GM18907 (cell line): ENCODE measurements at regions not wholly inside any gene's neighbourhood (a gene's known extent, or its start where the extent isn't known, plus 50 kb on each side); places are given as distances from the start of the nearest gene placed in this dataset.
A peak's percentile ranks its signal among the peaks of the same experiment; 100 is the strongest.

Experiments used
- ATAC-seq: cut with Tn5 transposase; IDR thresholded peaks from one replicate; pipeline ENCODE4 v1.9.1; 2021; ENCODE audit warnings: mild to moderate bottlenecking, moderate library complexity; ENCODE audit not compliant: unreplicated experiment

DNA sequence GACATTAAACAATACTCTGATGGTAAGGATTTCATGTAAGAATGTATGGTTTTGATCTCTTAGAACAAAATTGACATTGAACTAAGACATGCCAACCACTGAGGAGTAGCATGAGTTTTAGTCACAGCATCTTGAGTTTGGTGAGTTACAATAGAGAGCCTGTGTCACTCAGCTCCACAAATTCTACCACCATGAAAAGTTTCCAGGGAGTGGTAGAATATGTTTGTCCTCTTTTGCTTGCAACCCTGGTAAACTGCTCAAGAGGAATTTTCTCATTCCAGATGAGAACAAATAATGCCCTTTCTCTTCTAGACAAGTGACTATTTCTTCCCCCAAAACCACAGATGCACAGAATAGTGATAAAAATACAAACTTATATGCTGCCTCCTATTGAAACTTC is 502.0 kb upstream of the VRK2 start:
- no peak for ATAC-seq

- ATAC-seq, result no peak
Measured at GRCh38 chr2:57546478-57546877, 500.1 kb upstream of the VRK2 start.

DNA sequence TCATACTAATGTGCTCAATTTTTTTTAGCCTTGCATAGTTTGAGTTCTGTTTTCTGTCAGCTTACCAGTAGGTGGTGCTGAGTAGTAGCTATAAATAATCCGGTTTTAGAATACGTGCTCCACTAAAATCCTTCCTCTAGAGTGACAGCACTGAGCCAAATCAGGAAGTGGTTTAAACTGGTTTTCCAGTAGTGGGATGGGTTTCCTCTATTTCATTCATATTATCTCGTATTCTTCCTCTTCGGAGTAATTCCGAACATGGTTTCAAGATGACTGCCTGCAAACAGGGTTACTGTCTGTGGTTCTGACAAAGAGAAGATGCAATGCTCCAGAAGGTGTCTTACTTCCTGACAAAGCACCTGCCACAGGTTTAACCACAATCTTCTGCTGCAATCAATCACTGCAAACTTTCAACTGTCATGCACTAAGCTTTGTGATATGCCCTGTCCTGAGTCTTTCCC is 496.9 kb upstream of the VRK2 start:
- ATAC-seq, result peak; percentile 68

DNA sequence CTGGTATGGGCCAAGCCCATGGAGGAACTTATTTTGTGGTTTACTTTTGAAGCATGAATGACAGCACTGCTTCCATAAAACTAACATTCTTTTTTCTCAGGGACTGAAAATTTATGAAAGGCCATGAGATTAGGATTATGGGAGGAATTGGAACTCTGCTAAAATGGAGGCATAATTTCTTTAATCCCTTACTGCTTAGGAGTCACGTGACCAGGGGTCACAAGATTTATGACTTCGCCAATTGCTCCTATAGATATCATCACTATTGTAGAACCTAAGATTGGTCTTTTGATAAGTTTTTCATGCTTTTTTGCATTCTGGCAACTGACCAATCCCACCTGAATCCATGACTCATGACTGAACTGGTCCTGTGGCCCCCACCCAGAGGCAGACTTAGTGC is 495.7 kb upstream of the VRK2 start:
- no peak for ATAC-seq

DNA sequence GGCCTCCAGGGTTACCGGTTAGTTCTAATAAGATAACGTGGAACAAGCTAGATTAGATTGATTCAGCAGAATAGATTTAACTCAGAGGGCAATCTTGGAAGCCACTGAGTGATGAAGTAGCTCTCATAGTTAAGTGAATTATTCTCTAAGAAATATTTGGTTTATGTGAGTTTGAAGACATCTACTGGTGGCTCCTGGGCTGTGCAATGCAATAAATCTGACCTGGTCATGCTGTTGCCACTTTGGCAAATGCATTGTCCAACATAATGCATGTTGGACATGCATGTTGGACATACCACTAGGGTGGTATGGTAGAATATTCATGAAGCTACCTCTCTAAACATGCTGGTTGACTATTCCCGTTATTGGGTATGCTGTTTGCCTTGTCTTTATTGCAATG is 493.7 kb upstream of the VRK2 start:
- ATAC-seq, result no peak

GRCh38 chr2:57554348-57554747 is 492.3 kb upstream of the VRK2 start:
- no peak for ATAC-seq

DNA sequence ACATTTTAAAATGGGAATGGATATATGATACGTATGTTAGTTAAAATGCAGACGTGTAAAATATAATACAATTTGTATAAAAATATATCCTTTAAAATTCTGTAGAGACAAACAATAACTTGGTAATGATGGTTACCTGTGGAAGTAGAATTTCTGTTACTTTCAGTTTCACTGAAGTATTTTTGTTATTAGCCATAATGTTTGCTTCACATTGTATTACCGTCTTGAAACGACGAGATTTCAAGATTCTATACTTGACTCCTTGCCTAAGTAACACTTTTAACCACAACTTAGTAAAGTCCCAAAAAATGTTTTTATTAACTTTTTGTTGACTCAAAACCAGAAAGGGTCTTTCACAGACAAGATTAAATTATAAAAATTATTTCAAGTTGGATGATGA is 488.3 kb upstream of the VRK2 start:
- ATAC-seq, result no peak

DNA sequence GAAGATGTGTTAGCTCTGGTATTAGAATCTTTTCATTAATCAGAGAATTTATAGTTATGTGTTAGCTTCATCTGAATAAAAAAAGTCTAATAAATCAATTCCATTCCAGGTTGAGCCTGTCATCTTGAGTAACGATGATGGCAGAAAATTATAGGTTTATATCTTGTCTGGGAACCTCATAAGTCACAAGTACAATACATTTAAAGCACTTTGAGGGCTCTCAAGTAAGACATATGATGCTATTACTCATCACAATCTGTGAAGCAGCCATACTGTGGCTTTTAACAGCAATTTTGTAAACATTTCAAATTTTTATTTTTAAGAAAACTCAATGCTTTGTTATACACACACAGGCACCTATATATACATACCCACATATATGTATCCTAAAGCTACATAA is 484.1 kb upstream of the VRK2 start:
- ATAC-seq, result no peak

- no peak for ATAC-seq
Measured at GRCh38 chr2:57563015-57563414, 483.6 kb upstream of the VRK2 start.

DNA sequence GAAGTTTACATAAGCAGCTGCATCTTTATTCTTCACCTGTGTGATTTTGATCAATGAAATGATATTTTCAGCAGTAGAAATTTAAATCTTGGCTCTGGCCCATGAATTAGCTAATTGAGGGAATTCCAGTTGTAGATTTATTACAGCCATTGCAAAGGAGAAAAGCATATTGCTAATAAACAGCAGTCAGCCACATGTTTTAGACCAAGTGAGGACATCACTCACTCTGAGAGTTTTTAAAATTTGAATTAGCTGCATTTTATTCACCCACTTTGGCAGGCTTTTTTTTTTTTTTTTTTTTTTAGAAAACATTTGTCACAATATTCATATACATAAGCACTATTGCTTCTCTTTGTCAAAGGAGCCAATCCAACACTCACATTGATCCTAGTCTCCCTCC is 479.4 kb upstream of the VRK2 start:
- no peak for ATAC-seq

DNA sequence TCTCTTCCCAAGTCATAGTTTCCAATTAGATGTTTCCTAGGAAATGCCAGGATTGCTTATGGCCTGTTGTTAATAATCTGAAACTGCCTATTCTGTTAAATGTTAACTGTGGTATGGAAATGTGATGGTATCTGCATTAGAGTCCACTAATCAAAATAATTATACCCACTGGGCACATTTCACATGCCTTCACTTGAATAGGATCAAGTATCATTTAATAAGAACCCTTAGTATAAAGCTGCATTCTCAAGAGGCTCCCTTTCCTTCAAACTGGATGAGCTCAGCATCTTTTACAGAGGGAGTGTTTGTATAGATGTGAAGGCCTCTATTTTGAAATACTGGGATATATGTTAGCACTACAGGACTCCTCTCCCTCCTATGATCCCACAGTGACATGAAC is 477.2 kb upstream of the VRK2 start:
- ATAC-seq, result no peak

DNA sequence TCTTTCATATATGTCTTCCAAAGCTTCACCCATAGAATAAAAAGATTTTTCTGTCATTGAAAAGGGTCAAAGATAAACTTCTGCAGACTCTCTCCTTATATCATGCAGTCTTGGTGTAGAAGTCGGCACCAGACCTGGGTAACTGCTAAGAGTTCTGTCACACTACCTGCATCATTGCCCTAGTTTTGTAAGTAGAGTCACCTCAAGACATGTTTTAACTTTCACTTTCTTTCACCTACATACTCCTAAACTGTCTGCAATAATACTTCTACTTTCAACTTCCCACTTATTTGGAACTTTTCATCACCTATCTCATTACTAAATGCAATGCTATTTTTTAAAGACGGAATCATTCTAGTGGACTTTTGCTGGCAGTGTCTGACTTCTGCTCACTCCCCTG is 475.6 kb upstream of the VRK2 start:
- ATAC-seq, result no peak

GRCh38 chr2:57575700-57576268 is 470.8 kb upstream of the VRK2 start:
- no peak for ATAC-seq

DNA sequence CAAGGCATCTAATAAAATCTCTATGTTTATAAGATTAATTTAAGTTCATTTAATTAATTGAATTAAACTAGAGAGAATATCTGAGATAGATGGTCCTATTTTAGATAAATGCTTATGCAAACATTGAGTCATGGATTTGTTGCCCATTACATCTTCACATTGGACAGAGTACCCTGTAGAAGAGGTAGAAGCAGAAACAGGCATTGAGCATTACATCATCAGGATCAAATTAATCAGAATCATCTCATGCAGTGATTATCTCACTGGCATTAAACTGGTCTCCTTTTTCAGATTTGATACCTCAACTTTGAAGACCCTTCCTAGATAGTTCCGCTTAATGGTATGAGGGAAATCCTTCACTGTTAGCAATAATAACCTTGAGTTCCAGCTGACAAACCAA is 469.6 kb upstream of the VRK2 start:
- no peak for ATAC-seq

DNA sequence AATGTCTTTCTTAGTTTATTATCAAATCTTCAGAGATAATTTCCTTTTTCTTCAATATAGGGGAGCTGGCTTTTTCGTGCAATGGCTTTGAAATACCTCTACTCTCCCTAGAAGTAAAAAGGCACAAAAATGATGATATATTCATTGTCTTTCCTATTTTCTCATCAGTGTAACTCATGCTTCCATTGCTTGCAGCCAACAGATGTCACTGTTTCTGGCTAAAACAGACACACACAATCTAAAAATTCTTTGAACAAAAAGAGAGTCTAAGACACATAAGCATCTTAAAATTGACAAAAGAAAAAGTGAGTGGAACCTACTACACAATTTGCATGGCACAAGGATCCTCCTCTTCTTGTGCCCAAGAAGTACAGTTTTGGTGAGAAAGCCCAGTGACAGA is 448.7 kb upstream of the VRK2 start:
- no peak for ATAC-seq

- no peak for ATAC-seq
Measured at GRCh38 chr2:57598551-57598950, 448.1 kb upstream of the VRK2 start.

- ATAC-seq, result no peak
Measured at GRCh38 chr2:57602733-57603132, 443.9 kb upstream of the VRK2 start.

DNA sequence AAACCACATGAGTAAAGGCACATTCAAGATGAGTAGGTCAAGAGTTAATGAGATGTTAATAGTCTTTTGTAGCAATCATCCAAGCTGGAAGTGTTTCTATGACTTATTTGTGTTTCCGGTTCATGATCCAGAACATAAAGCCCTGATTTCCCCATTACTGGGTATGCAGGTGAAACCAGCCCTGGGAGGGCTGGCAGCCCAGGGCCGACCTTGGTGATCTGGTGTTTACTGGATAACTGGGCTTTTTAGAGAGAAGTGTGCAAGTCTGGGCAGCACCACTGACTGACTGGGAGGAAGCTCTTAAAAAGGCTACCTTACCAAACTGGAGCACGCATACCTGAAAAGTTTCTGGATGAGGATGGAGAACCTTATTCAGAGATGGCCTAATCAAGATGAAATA is 431.6 kb upstream of the VRK2 start:
- no peak for ATAC-seq

- ATAC-seq, result no peak
Measured at GRCh38 chr2:57615855-57616556, 430.6 kb upstream of the VRK2 start.

- no peak for ATAC-seq
Measured at GRCh38 chr2:57617318-57617717, 429.3 kb upstream of the VRK2 start.

GRCh38 chr2:57621122-57621663 is 425.4 kb upstream of the VRK2 start:
- ATAC-seq, result no peak

- no peak for ATAC-seq
Measured at GRCh38 chr2:57622009-57622408, 424.6 kb upstream of the VRK2 start.

- ATAC-seq, result no peak
Measured at GRCh38 chr2:57656198-57656597, 390.4 kb upstream of the VRK2 start.
